Anterior cingulate cortex (tissue), 58 donors: ENCODE measurements at regions not wholly inside any gene's neighbourhood (a gene's known extent, or its start where the extent isn't known, plus 50 kb on each side); places are given as distances from the start of the nearest gene placed in this dataset.
A peak's percentile ranks its signal among the peaks of the same experiment; 100 is the strongest.

Source experiments
- DNase-seq, 58 donors: peaks; one replicate each; lab custom pipeline; 2025; lab: John Stamatoyannopoulos, UW

GRCh38 chr5:135729321-135729786 is 105.1 kb upstream of the SLC25A48 start:
- no peak for DNase-seq

GRCh38 chr5:135724617-135725016 is 109.8 kb upstream of the SLC25A48 start:
- DNase-seq, result no peak

- DNase-seq, result no peak
Observed at GRCh38 chr5:135723491-135723890, 111.0 kb upstream of the SLC25A48 start.

GRCh38 chr5:135721548-135722090 is 112.8 kb upstream of the SLC25A48 start:
- no peak for DNase-seq

- no peak for DNase-seq
Observed at GRCh38 chr5:135720191-135720590, 114.3 kb upstream of the SLC25A48 start.

GRCh38 chr5:135719428-135720063 is 114.9 kb upstream of the SLC25A48 start:
- no peak for DNase-seq

- no peak for DNase-seq
Observed at GRCh38 chr5:135718651-135719050, 115.8 kb upstream of the SLC25A48 start.

GRCh38 chr5:135718151-135718550 is 116.3 kb upstream of the SLC25A48 start:
- no peak for DNase-seq

GRCh38 chr5:135715267-135716055 is 119.0 kb upstream of the SLC25A48 start:
- no peak for DNase-seq

- DNase-seq, result no peak
Observed at GRCh38 chr5:135714126-135714894, 120.2 kb upstream of the SLC25A48 start.

- peak in 1 of 58 donors; percentile 14 for DNase-seq
Observed at GRCh38 chr5:135713161-135713915, 121.1 kb upstream of the SLC25A48 start.

GRCh38 chr5:135711911-135712310 is 122.6 kb upstream of the SLC25A48 start:
- DNase-seq, result no peak

GRCh38 chr5:135710045-135710675 is 124.3 kb upstream of the SLC25A48 start:
- DNase-seq, result no peak

GRCh38 chr5:135709208-135709575 is 125.3 kb upstream of the SLC25A48 start:
- DNase-seq, result no peak

GRCh38 chr5:135708481-135709207 is 125.8 kb upstream of the SLC25A48 start:
- no peak for DNase-seq

GRCh38 chr5:135707302-135707701 is 127.2 kb upstream of the SLC25A48 start:
- DNase-seq, result no peak

GRCh38 chr5:135706893-135707292 is 127.6 kb upstream of the SLC25A48 start:
- DNase-seq, result no peak

GRCh38 chr5:135706474-135706873 is 127.7 kb upstream of the CXCL14 start:
- DNase-seq, result no peak

GRCh38 chr5:135705941-135706466 is 127.2 kb upstream of the CXCL14 start:
- DNase-seq, result no peak
